GM18505 (cell line): ENCODE measurements at regions not wholly inside any gene's neighbourhood (a gene's known extent, or its start where the extent isn't known, plus 50 kb on each side); places are given as distances from the start of the nearest gene placed in this dataset.
"Not testable (repeated sequence)": the region's sequence is repeated elsewhere in the genome, so short reads cannot be mapped to it uniquely, and the experiment has no call there.

Source experiments
- ATAC-seq: cut with Tn5 transposase; IDR thresholded peaks from one replicate; pipeline ENCODE4 v1.9.1; 2021; ENCODE audit not compliant: unreplicated experiment
- POLR2A ChIP-seq: IDR thresholded peaks from 4 replicates; pipeline ENCODE4 v1.6.1; 2011; ENCODE audit warnings: borderline replicate concordance; ENCODE audit not compliant: insufficient read depth, insufficient read length; ENCODE audit errors: extremely low read depth

GRCh38 chr12:97968641-97969197 is 506.1 kb downstream of the RMST start:
- ATAC-seq: no peak
- no peak for TF ChIP-seq POLR2A

- TF ChIP-seq POLR2A: no peak
These were observed 515.3 kb downstream of the RMST start for GRCh38 chr12:97977870-97978405.

GRCh38 chr12:97982684-97983083 is 520.1 kb downstream of the RMST start:
- no peak for TF ChIP-seq POLR2A
- no peak for ATAC-seq

More at GRCh38 chr12:97977870-97978405, 515.3 kb downstream of the RMST start:
- ATAC-seq: no peak

GRCh38 chr12:97983796-97984195 is 521.2 kb downstream of the RMST start:
- no peak for ATAC-seq
- no peak for TF ChIP-seq POLR2A

- TF ChIP-seq POLR2A: no peak
- ATAC-seq: no peak
These were observed 521.8 kb downstream of the RMST start for GRCh38 chr12:97984436-97984835.

GRCh38 chr12:97984974-97985580 is 522.5 kb downstream of the RMST start:
- no peak for TF ChIP-seq POLR2A
- ATAC-seq: no peak

GRCh38 chr12:97985834-97986233 is 523.2 kb downstream of the RMST start:
- ATAC-seq: no peak
- no peak for TF ChIP-seq POLR2A

- ATAC-seq: not testable (repeated sequence)
These were observed 526.0 kb downstream of the RMST start for GRCh38 chr12:97988588-97988987.

GRCh38 chr12:97989366-97989940 is 525.9 kb upstream of the TMPO start:
- TF ChIP-seq POLR2A: no peak
- ATAC-seq: no peak

GRCh38 chr12:97994746-97995484 is 520.5 kb upstream of the TMPO start:
- TF ChIP-seq POLR2A: no peak
- no peak for ATAC-seq

- no peak for ATAC-seq
- no peak for TF ChIP-seq POLR2A
These were observed 519.8 kb upstream of the TMPO start for GRCh38 chr12:97995559-97995958.

- TF ChIP-seq POLR2A: no peak
- no peak for ATAC-seq
These were observed 514.0 kb upstream of the TMPO start for GRCh38 chr12:98001430-98001829.

GRCh38 chr12:98002887-98003493 is 512.4 kb upstream of the TMPO start:
- TF ChIP-seq POLR2A: no peak
- peak; percentile 74 for ATAC-seq
